ENCODE measurements at regions not wholly inside any gene's neighbourhood (a gene's known extent, or its start where the extent isn't known, plus 50 kb on each side); places are given as distances from the start of the nearest gene placed in this dataset.

GRCh38 chr13:79160818-79161217 is 245.2 kb downstream of the RBM26 start:
- TF ChIP-seq, protein P1, sequence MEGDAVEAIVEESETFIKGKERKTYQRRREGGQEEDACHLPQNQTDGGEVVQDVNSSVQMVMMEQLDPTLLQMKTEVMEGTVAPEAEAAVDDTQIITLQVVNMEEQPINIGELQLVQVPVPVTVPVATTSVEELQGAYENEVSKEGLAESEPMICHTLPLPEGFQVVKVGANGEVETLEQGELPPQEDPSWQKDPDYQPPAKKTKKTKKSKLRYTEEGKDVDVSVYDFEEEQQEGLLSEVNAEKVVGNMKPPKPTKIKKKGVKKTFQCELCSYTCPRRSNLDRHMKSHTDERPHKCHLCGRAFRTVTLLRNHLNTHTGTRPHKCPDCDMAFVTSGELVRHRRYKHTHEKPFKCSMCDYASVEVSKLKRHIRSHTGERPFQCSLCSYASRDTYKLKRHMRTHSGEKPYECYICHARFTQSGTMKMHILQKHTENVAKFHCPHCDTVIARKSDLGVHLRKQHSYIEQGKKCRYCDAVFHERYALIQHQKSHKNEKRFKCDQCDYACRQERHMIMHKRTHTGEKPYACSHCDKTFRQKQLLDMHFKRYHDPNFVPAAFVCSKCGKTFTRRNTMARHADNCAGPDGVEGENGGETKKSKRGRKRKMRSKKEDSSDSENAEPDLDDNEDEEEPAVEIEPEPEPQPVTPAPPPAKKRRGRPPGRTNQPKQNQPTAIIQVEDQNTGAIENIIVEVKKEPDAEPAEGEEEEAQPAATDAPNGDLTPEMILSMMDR (IDR thresholded peaks at IDR 0.05; ENCODE audit: control extremely low read depth in 1 of 3, insufficient read depth in 1 of 3, low read depth in 1 of 3, low read length in 3 of 3) = no peak
- TF ChIP-seq ASH2L (IDR thresholded peaks at IDR 0.05; ENCODE audit: low read length) (no peak), CHD2 (IDR thresholded peaks at IDR 0.05; ENCODE audit: low read length) (no peak), TCF12 (IDR thresholded peaks at IDR 0.05; ENCODE audit: low read depth, low read length) (no peak), POLR2A (IDR thresholded peaks at IDR 0.05; ENCODE audit: control extremely low read depth in 1 of 2, low read depth in 2 of 2, low read length in 2 of 2) (no peak), TEAD4 (IDR thresholded peaks at IDR 0.05; ENCODE audit: low read depth, low read length) (no peak), RFX5 (IDR thresholded peaks at IDR 0.05; ENCODE audit: borderline replicate concordance, low read depth, low read length) (no peak), ZNF274 (IDR thresholded peaks at IDR 0.05; ENCODE audit: borderline replicate concordance, extremely low read depth, low read length) (no peak)

Measured in H1 (cell line).